ENCODE measurements at regions not wholly inside any gene's neighbourhood (a gene's known extent, or its start where the extent isn't known, plus 50 kb on each side); places are given as distances from the start of the nearest gene placed in this dataset.

GRCh38 chr1:166470014-166470413 is 303.2 kb upstream of the FAM78B start:
- TF ChIP-seq CTCF (IDR thresholded peaks at IDR 0.05; ENCODE audit: low read length) (no peak), EZH2phosphoT487 (IDR thresholded peaks at IDR 0.05; ENCODE audit: low read length) (no peak)

Measured in MM.1S (cell line).